ENCODE measurements at regions not wholly inside any gene's neighbourhood (a gene's known extent, or its start where the extent isn't known, plus 50 kb on each side); places are given as distances from the start of the nearest gene placed in this dataset.

DNA sequence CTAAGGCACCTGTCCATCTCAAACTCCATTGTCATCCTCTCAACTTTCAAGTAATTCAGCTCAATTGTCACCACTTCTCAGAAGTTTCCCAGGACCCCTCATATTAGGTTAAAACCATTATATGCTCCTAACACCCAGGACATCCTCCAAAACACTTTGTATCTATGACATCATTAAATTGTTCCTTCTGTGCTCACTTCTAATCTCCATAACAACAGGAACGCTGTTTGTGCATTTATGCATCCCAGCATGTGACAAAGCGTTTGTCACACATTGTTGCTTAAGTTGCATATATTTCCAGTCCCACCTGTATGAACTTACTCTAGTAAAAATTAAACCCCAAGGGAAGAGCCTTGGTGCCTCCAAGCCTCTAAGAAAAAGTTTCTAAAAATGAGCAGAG is 133.9 kb downstream of the TBX5 start:
- no peak for FAIRE-seq
- BruUV-seq (replicated peaks), result no TSS peak

More for the DNA sequence above, 133.9 kb downstream of the TBX5 start:
- TF ChIP-seq FOS (IDR thresholded peaks at IDR 0.05; ENCODE audit: borderline replicate concordance, insufficient read depth, low read length) (no peak), EZH2 (IDR thresholded peaks at IDR 0.05; ENCODE audit: borderline replicate concordance, low read depth, low read length, severe bottlenecking) (no peak), MYC (IDR thresholded peaks at IDR 0.05; ENCODE audit: low read depth, low read length) (no peak), GATA2 (IDR thresholded peaks at IDR 0.05; ENCODE audit: insufficient read depth, insufficient read length, low read depth, low read length) (no peak), JUN (IDR thresholded peaks at IDR 0.05; ENCODE audit: borderline replicate concordance, insufficient read depth, insufficient read length, low read depth) (no peak), POLR2A (IDR thresholded peaks at IDR 0.05; ENCODE audit: low read depth, low read length) (no peak), POLR2AphosphoS5 (IDR thresholded peaks at IDR 0.05; ENCODE audit: insufficient read depth, low read depth, low read length) (no peak)
- TF ChIP-seq, protein P1, sequence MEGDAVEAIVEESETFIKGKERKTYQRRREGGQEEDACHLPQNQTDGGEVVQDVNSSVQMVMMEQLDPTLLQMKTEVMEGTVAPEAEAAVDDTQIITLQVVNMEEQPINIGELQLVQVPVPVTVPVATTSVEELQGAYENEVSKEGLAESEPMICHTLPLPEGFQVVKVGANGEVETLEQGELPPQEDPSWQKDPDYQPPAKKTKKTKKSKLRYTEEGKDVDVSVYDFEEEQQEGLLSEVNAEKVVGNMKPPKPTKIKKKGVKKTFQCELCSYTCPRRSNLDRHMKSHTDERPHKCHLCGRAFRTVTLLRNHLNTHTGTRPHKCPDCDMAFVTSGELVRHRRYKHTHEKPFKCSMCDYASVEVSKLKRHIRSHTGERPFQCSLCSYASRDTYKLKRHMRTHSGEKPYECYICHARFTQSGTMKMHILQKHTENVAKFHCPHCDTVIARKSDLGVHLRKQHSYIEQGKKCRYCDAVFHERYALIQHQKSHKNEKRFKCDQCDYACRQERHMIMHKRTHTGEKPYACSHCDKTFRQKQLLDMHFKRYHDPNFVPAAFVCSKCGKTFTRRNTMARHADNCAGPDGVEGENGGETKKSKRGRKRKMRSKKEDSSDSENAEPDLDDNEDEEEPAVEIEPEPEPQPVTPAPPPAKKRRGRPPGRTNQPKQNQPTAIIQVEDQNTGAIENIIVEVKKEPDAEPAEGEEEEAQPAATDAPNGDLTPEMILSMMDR (IDR thresholded peaks at IDR 0.05; ENCODE audit: extremely low read depth in 1 of 2, insufficient read depth in 1 of 2, low read depth in 1 of 2, low read length in 2 of 2), result no peak
- TF ChIP-seq, protein P2, sequence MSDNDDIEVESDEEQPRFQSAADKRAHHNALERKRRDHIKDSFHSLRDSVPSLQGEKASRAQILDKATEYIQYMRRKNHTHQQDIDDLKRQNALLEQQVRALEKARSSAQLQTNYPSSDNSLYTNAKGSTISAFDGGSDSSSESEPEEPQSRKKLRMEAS (IDR thresholded peaks at IDR 0.05; ENCODE audit: insufficient read depth, insufficient read length), result no peak
- intact Hi-C loops (cut with micrococcal nuclease), result no loop called here
- no peak overlapping the region for H3K9ac ChIP-seq (replicated peaks; ENCODE audit: extremely low read depth, insufficient read depth, low read length)
- POLR2A ChIA-PET, result no interaction called here
- no peaks in the 10 kb centered on the region for H3K79me2 ChIP-seq (ENCODE audit: control insufficient read depth, insufficient read depth, low read length)
- DNase-seq (ENCODE audit: low read depth, low spot score), result no peak
- no peaks in the 10 kb centered on the region for H3K9me3 ChIP-seq (replicated peaks; ENCODE audit: control insufficient read depth, insufficient read depth, low read length)
- dilution Hi-C loops (cut with MboI; ENCODE audit: extremely low pct_ligation_motif_present, low sequenced_read_pairs), result no loop called here
- no peak overlapping the region for H2AFZ ChIP-seq (ENCODE audit: low read depth, low read length)
- H3K4me3 ChIP-seq (replicated peaks in 1 of 3; ENCODE audit: insufficient read depth in 1 of 3, low read depth in 1 of 3, low read length in 3 of 3), result no peak overlapping the region
- H3K36me3 ChIP-seq (ENCODE audit: control insufficient read depth in 2 of 2, extremely low read depth in 1 of 2, insufficient read depth in 2 of 2, low read length in 2 of 2), result no peaks in the 10 kb centered on the region
- H3K27me3 ChIP-seq (ENCODE audit: control insufficient read depth in 2 of 2, insufficient read depth in 2 of 2, low read length in 2 of 2), result no peaks in the 10 kb centered on the region
- no peaks in the 10 kb centered on the region for H4K20me1 ChIP-seq (replicated peaks; ENCODE audit: control insufficient read depth, extremely low read depth, insufficient read depth, low read length)
- H3K4me1 ChIP-seq (ENCODE audit: control insufficient read depth, extremely low read depth, insufficient read depth, low read length), result no peaks in the 10 kb centered on the region
- CTCF ChIA-PET, result no interaction called here
- H3K27ac ChIP-seq (ENCODE audit: insufficient read depth, low read depth, low read length), result no peak overlapping the region
- H3K4me2 ChIP-seq (ENCODE audit: insufficient read depth, low read length), result no peak overlapping the region
- H3K9me1 ChIP-seq (replicated peaks; ENCODE audit: control insufficient read depth, extremely low read depth, insufficient read depth, low read length), result no peaks in the 10 kb centered on the region

Data from endothelial cell of umbilical vein (primary cell).